Sigmoid colon (tissue), 6 donors: ENCODE measurements at regions not wholly inside any gene's neighbourhood (a gene's known extent, or its start where the extent isn't known, plus 50 kb on each side); places are given as distances from the start of the nearest gene placed in this dataset.
A peak's percentile ranks its signal among the peaks of the same experiment; 100 is the strongest.
"Not testable (repeated sequence)": the region's sequence is repeated elsewhere in the genome, so short reads cannot be mapped to it uniquely, and the experiment has no call there.

Source experiments
- DNase-seq: peaks from one replicate; pipeline ENCODE4 v3.0.0-alpha.2; 2019
- H3K27ac ChIP-seq, 4 donors: fragments of 200-600 bp; sonication (generic); one replicate each; pipeline ENCODE4 v1.5.1; 2016 to 2019; ENCODE audit warnings: mild to moderate bottlenecking in 1 of 4
- H3K27me3 ChIP-seq, 3 donors: fragments of 200-600 bp; sonication (generic); one replicate each; pipeline ENCODE4 v1.5.1; 2019; ENCODE audit warnings: mild to moderate bottlenecking in 1 of 3
- H3K36me3 ChIP-seq, 4 donors: fragments of 200-600 bp; sonication (generic); one replicate each; pipeline ENCODE4 v1.5.1; 2016 to 2019
- H3K4me1 ChIP-seq, 4 donors: fragments of 200-600 bp; sonication (generic); one replicate each; pipeline ENCODE4 v1.5.1; 2017 to 2019
- H3K4me3 ChIP-seq, 4 donors: fragments of 200-600 bp; sonication (generic); one replicate each; pipeline ENCODE4 v1.5.1; 2017 to 2019; ENCODE audit warnings: mild to moderate bottlenecking in 2 of 4, moderate library complexity in 1 of 4
- H3K9me3 ChIP-seq, 4 donors: fragments of 200-600 bp in 3 of 4; sonication (generic) in 3 of 4; one replicate each; pipeline versions ENCODE4 v1.5.1 to v1.6.1; 2013 to 2019
- CTCF ChIP-seq, 4 experiments: fragments of 450-650 bp in 3 of 4; fragments of 200-600 bp in 1 of 4; IDR thresholded peaks; one replicate each; pipeline ENCODE4 v1.5.1; 2016 to 2019; ENCODE audit warnings: antibody characterized with exemption in 4 of 4, mild to moderate bottlenecking in 3 of 4, moderate library complexity in 2 of 4
- EP300 ChIP-seq, 4 donors: sonication (generic); formaldehyde crosslinking; IDR thresholded peaks; one replicate each; pipeline ENCODE4 v1.6.1; 2017; ENCODE audit warnings: antibody characterized with exemption in 4 of 4
- POLR2A ChIP-seq, 2 donors: fragments of 450-650 bp; IDR thresholded peaks; one replicate each; pipeline ENCODE4 v1.6.1; 2016; ENCODE audit warnings: antibody characterized with exemption in 2 of 2, mild to moderate bottlenecking in 2 of 2, moderate library complexity in 2 of 2
- POLR2AphosphoS5 ChIP-seq, 4 donors: sonication (generic); formaldehyde crosslinking; IDR thresholded peaks; one replicate each; pipeline ENCODE4 v1.6.1; 2017; ENCODE audit warnings: antibody characterized with exemption in 4 of 4
- WGBS, 2 donors: extraction: QIAGEN DNeasy Blood & Tissue Kit; methylation state at CpG; one replicate each; pipeline ENCODE4 v1.1.7; 2013; 5-methylcytosine and 5-hydroxymethylcytosine counted together
- intact Hi-C: fragments of 100-400 bp; cut with DNase I; formaldehyde crosslinking; loops from one replicate; pipeline ENCODE4 v1.15.1; 2023
- donor health status: healthy with polysubstance abuse.
- donor health status: healthy.

GRCh38 chr5:27769748-27770402 is 731.5 kb upstream of the CDH9 start:
- DNase-seq: no peak
- intact Hi-C loops: no loop called here
- Histone ChIP-seq H3K4me3 (no peak overlapping the region), H3K27me3 (no peaks in the 10 kb centered on the region), H3K36me3 (no peaks in the 10 kb centered on the region), H3K9me3 (no peaks in the 10 kb centered on the region), H3K4me1 (no peaks in the 10 kb centered on the region), H3K27ac (no peak overlapping the region)
- TF ChIP-seq EP300 (IDR thresholded peaks at IDR 0.05): no peak
- TF ChIP-seq POLR2AphosphoS5 (IDR thresholded peaks at IDR 0.05): no peak
- TF ChIP-seq CTCF (IDR thresholded peaks at IDR 0.05): no peak
- no peak for TF ChIP-seq POLR2A (IDR thresholded peaks at IDR 0.05)
- 79 to 89% methylated on average over 6 of the region's 6 CpGs for WGBS, 2 donors

- intact Hi-C loops: no loop called here
Observed at GRCh38 chr5:27748847-27749246, 710.5 kb upstream of the CDH9 start.

GRCh38 chr5:27743383-27743979 is 705.1 kb upstream of the CDH9 start:
- H3K27ac ChIP-seq, H3K36me3 ChIP-seq, H3K4me3 ChIP-seq, H3K4me1 ChIP-seq, H3K9me3 ChIP-seq, H3K27me3 ChIP-seq, intact Hi-C loops: not testable (repeated sequence)
- peak; percentile 54 for DNase-seq
- WGBS, 2 donors: 94 to 96% methylated on average over 35 of the region's 35 CpGs

More at GRCh38 chr5:27748847-27749246, 710.5 kb upstream of the CDH9 start:
- TF ChIP-seq POLR2AphosphoS5 (IDR thresholded peaks at IDR 0.05) (no peak), EP300 (IDR thresholded peaks at IDR 0.05) (no peak), POLR2A (IDR thresholded peaks at IDR 0.05) (no peak), CTCF (IDR thresholded peaks at IDR 0.05) (no peak)
- H3K27me3 ChIP-seq: no peaks in the 10 kb centered on the region
- no peak overlapping the region for H3K27ac ChIP-seq
- no peaks in the 10 kb centered on the region for H3K4me1 ChIP-seq
- no peaks in the 10 kb centered on the region for H3K36me3 ChIP-seq
- DNase-seq: no peak
- H3K9me3 ChIP-seq: no peaks in the 10 kb centered on the region
- no peak overlapping the region for H3K4me3 ChIP-seq

GRCh38 chr5:27742805-27743204 is 704.4 kb upstream of the CDH9 start:
- Histone ChIP-seq H3K4me1 (no peaks in the 10 kb centered on the region), H3K9me3 (no peaks in the 10 kb centered on the region), H3K27ac (no peak overlapping the region), H3K36me3 (no peaks in the 10 kb centered on the region), H3K4me3 (no peak overlapping the region), H3K27me3 (no peaks in the 10 kb centered on the region)
- no peak for TF ChIP-seq EP300 (IDR thresholded peaks at IDR 0.05)
- TF ChIP-seq POLR2A (IDR thresholded peaks at IDR 0.05): no peak
- no peak for TF ChIP-seq CTCF (IDR thresholded peaks at IDR 0.05)
- no peak for TF ChIP-seq POLR2AphosphoS5 (IDR thresholded peaks at IDR 0.05)
- WGBS, 2 donors: 78 to 86% methylated on average over 6 of the region's 6 CpGs
- intact Hi-C loops: no loop called here
- DNase-seq: no peak

- intact Hi-C loops: no loop called here
- 62 to 74% methylated on average over 1 of the region's 1 CpG for WGBS, 2 donors
Observed at GRCh38 chr5:27734838-27735237, 696.5 kb upstream of the CDH9 start.

GRCh38 chr5:27733237-27733636 is 694.9 kb upstream of the CDH9 start:
- intact Hi-C loops: no loop called here
- no peak for DNase-seq
- TF ChIP-seq EP300 (IDR thresholded peaks at IDR 0.05): no peak
- no peak for TF ChIP-seq POLR2A (IDR thresholded peaks at IDR 0.05)
- no peak for TF ChIP-seq CTCF (IDR thresholded peaks at IDR 0.05)
- TF ChIP-seq POLR2AphosphoS5 (IDR thresholded peaks at IDR 0.05): no peak
- no peak overlapping the region for H3K27ac ChIP-seq
- H3K4me3 ChIP-seq: no peak overlapping the region
- H3K27me3 ChIP-seq: no peaks in the 10 kb centered on the region
- no peaks in the 10 kb centered on the region for H3K36me3 ChIP-seq
- H3K4me1 ChIP-seq: no peaks in the 10 kb centered on the region
- no peaks in the 10 kb centered on the region for H3K9me3 ChIP-seq

More at GRCh38 chr5:27734838-27735237, 696.5 kb upstream of the CDH9 start:
- no peaks in the 10 kb centered on the region for H3K27me3 ChIP-seq
- H3K36me3 ChIP-seq: no peaks in the 10 kb centered on the region
- DNase-seq: no peak
- H3K9me3 ChIP-seq: no peaks in the 10 kb centered on the region
- H3K4me1 ChIP-seq: no peaks in the 10 kb centered on the region
- no peak overlapping the region for H3K27ac ChIP-seq
- TF ChIP-seq POLR2A (IDR thresholded peaks at IDR 0.05): no peak
- no peak overlapping the region for H3K4me3 ChIP-seq
